Esophagus muscularis mucosa (tissue), 4 donors: ENCODE measurements at regions not wholly inside any gene's neighbourhood (a gene's known extent, or its start where the extent isn't known, plus 50 kb on each side); places are given as distances from the start of the nearest gene placed in this dataset.

ENCODE experiments used
- CTCF ChIP-seq, 3 experiments: fragments of 200-600 bp in 2 of 3; fragments of 450-650 bp in 1 of 3; sonication (generic) in 2 of 3; IDR thresholded peaks; one replicate each; pipeline ENCODE4 v1.5.1; 2017 to 2019; ENCODE audit warnings: antibody characterized with exemption in 3 of 3, mild to moderate bottlenecking in 2 of 3, moderate library complexity in 1 of 3
- EP300 ChIP-seq: sonication (generic); formaldehyde crosslinking; IDR thresholded peaks from one replicate; pipeline ENCODE4 v1.6.1; 2017; ENCODE audit warnings: antibody characterized with exemption
- POLR2A ChIP-seq: fragments of 450-650 bp; IDR thresholded peaks from one replicate; pipeline ENCODE4 v1.6.1; 2017; ENCODE audit warnings: antibody characterized with exemption, moderate library complexity, mild to moderate bottlenecking, low read depth
- POLR2AphosphoS5 ChIP-seq, 2 donors: sonication (generic); formaldehyde crosslinking; IDR thresholded peaks; one replicate each; pipeline ENCODE4 v1.6.1; 2017; ENCODE audit warnings: antibody characterized with exemption in 2 of 2

- TF ChIP-seq CTCF (IDR thresholded peaks at IDR 0.05) (no peak), POLR2A (no peak), EP300 (no peak), POLR2AphosphoS5 (IDR thresholded peaks at IDR 0.05) (no peak)
These were observed 72.5 kb upstream of the RMDN2 start for GRCh38 chr2:37852585-37853014.
